ENCODE measurements at regions not wholly inside any gene's neighbourhood (a gene's known extent, or its start where the extent isn't known, plus 50 kb on each side); places are given as distances from the start of the nearest gene placed in this dataset.

DNA sequence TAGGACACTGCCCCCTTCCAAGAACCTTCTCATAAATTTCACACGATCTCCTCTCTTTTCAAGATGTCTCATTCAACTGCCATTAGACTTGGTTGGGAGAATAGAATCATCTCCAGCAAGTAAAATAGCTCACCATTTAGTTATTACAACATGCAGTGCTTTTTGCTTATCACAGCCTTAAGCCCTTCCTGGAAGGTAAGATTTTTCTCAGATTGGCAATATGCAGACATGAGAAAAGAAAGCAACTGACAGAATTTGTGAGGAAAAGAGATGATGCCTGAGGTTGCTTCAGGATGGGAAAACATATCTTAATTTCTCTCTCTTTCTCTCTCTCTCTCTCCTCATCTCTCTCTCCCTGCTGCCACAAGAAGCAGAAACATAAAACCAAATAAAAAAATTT, 855.1 kb upstream of the ACVR2A start:
- ChIA-PET POLR2A (no interaction called here), CTCF (no interaction called here)
- DNase-seq (ENCODE audit: extremely low spot score): no peak
- TF ChIP-seq, protein P1, sequence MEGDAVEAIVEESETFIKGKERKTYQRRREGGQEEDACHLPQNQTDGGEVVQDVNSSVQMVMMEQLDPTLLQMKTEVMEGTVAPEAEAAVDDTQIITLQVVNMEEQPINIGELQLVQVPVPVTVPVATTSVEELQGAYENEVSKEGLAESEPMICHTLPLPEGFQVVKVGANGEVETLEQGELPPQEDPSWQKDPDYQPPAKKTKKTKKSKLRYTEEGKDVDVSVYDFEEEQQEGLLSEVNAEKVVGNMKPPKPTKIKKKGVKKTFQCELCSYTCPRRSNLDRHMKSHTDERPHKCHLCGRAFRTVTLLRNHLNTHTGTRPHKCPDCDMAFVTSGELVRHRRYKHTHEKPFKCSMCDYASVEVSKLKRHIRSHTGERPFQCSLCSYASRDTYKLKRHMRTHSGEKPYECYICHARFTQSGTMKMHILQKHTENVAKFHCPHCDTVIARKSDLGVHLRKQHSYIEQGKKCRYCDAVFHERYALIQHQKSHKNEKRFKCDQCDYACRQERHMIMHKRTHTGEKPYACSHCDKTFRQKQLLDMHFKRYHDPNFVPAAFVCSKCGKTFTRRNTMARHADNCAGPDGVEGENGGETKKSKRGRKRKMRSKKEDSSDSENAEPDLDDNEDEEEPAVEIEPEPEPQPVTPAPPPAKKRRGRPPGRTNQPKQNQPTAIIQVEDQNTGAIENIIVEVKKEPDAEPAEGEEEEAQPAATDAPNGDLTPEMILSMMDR (IDR thresholded peaks at IDR 0.05; ENCODE audit: control extremely low read depth, extremely low read depth, low read depth, missing control alignments): no peak

DNA sequence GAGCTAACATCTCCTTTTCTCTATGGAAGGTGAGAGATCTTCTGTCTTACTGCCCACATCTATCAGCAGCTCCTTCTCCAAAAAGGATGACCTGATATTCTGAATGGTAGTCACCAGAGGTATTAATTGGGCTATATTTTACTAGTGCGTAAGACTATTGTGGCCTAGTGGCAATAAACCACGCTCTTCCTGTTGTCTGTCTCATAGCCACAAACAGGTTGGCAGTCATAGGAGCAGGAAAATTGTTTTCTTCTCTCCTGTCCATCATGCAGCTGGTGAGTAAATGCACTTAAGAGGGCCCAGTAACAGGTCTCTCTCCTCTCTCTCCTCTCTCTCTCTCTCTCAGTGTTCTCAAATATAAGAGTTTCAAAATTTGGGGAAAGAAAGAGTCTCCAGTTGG, 856.8 kb upstream of the ACVR2A start:
- CTCF ChIA-PET: interaction anchor here (0.7 to 0.8 kb wide), 2 partner anchors 9 to 11 kb away, joined by 3 read pairs; no protein-coding TSS in a partner anchor
- POLR2A ChIA-PET: no interaction called here
- TF ChIP-seq, protein P1 (IDR thresholded peaks at IDR 0.05; ENCODE audit: control extremely low read depth, extremely low read depth, low read depth, missing control alignments): no peak

DNA sequence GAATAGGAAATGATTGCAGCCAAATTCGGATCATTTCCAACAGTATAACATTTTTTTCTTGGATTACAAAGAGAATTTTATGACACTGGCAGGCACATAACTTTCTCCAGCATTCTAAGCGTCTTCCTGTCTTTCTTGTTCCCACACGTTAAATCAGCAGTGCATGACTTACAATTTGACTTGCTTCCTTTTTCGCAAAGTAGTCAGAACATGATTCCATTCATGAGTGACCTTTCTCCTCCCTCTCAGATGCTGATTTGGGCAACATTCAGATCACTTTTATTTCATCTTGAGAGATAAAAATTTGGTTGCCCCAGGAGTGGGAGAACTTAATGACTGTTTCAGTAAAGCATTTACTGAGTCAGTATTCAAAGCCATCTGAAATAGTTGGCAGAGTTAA, 858.7 kb upstream of the ACVR2A start:
- POLR2A ChIA-PET: no interaction called here
- TF ChIP-seq, protein P1 (IDR thresholded peaks at IDR 0.05; ENCODE audit: control extremely low read depth, extremely low read depth, low read depth, missing control alignments): no peak
- DNase-seq (ENCODE audit: extremely low spot score): no peak
- CTCF ChIA-PET: no interaction called here

More for the DNA sequence above, 856.8 kb upstream of the ACVR2A start:
- no peak for DNase-seq (ENCODE audit: extremely low spot score)

DNA sequence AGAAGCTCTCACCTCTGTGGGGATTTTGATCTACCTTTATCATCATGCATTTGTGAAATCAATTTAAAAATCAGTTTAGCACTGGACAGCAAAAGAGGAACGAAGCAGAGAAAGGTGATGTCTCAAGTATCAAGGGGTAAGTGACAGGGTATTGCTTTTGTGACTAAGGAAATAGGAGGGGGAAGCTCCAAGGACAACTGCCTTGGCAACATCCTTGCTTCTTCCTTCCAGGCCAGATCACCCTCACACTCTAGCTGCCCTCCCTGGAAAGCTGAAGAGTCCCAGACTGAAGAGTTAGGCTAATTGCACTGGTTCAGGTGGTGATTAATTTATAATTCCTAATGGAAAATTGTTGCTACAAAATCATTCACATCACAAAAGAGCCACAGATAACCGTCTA, 859.1 kb upstream of the ACVR2A start:
- CTCF ChIA-PET: no interaction called here
- TF ChIP-seq, protein P1 (IDR thresholded peaks at IDR 0.05; ENCODE audit: control extremely low read depth, extremely low read depth, low read depth, missing control alignments): no peak
- DNase-seq (ENCODE audit: extremely low spot score): no peak
- POLR2A ChIA-PET: no interaction called here

DNA sequence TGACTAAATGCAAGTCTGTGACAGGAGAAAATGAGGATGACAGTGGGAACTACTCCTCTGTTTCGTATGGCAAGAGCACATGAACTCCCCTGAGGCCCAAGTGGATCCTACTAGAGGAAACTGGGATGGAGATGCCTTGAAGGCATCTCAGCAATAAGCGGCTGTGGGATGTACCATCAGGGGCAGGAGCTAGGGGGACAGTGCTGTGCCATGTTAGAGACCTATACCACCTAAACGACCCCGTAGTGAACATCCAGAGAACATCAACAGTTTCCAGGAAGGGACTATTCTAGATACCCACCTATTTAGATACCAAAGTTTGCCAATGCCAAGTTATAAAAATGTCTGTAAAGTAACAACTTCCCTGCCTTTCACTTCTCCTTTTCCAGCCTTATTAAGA, 860.8 kb upstream of the ACVR2A start:
- TF ChIP-seq, protein P1 (IDR thresholded peaks at IDR 0.05; ENCODE audit: control extremely low read depth, extremely low read depth, low read depth, missing control alignments): no peak
- ChIA-PET POLR2A (no interaction called here), CTCF (no interaction called here)
- no peak for DNase-seq (ENCODE audit: extremely low spot score)

DNA sequence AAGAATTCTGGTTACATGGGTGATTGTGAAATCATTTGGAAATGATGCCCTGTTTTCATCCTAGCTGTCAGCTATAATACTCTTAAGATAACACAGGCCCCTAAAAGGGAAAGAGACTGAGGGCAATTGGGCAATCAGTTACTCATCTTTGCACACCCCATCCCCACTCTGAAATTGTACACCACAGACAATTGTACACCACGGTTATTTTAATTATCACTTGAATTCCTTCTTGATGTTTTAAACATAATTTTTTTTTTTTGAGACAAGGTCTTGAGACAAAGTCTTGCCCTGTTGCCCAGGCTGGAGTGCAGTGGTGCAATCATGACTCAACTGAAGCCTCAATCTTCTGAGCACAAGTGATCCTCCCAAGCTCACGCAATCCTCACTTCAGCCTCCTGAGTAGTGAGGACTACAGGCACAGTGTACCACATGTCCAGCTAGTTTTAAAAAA, 862.4 kb upstream of the ACVR2A start:
- TF ChIP-seq, protein P1 (IDR thresholded peaks at IDR 0.05; ENCODE audit: control extremely low read depth, extremely low read depth, low read depth, missing control alignments): no peak
- no peak for DNase-seq (ENCODE audit: extremely low spot score)
- ChIA-PET CTCF (interaction anchor here (0.8 kb wide), 1 partner anchor 21 kb away, joined by 3 read pairs; no protein-coding TSS in a partner anchor), POLR2A (no interaction called here)

DNA sequence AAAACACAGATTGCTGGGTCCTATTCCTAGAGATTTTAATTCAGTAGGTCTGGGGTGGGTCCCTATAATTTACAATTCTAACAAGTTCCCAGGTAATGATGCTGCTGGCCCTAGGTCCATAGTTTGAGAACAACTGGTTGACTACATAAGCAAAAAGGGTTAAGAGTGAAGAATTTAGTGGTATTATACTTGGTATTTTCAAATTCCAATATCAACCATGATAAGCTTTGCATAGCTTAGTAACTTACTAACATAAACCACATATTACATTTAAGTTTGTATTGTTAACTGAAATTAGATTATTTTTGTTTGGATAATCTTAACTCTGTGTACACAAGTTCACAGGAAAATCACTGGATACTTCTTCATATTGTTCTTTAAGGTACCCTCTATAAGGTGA, 862.9 kb upstream of the ACVR2A start:
- CTCF ChIA-PET: interaction anchor here (0.8 kb wide), 1 partner anchor 22 kb away, joined by 3 read pairs; no protein-coding TSS in a partner anchor
- POLR2A ChIA-PET: no interaction called here
- TF ChIP-seq, protein P1 (IDR thresholded peaks at IDR 0.05; ENCODE audit: control extremely low read depth, extremely low read depth, low read depth, missing control alignments): no peak
- no peak for DNase-seq (ENCODE audit: extremely low spot score)
